ENCODE measurements at regions not wholly inside any gene's neighbourhood (a gene's known extent, or its start where the extent isn't known, plus 50 kb on each side); places are given as distances from the start of the nearest gene placed in this dataset.
"Not testable (repeated sequence)": the region's sequence is repeated elsewhere in the genome, so short reads cannot be mapped to it uniquely, and the experiment has no call there.

DNA sequence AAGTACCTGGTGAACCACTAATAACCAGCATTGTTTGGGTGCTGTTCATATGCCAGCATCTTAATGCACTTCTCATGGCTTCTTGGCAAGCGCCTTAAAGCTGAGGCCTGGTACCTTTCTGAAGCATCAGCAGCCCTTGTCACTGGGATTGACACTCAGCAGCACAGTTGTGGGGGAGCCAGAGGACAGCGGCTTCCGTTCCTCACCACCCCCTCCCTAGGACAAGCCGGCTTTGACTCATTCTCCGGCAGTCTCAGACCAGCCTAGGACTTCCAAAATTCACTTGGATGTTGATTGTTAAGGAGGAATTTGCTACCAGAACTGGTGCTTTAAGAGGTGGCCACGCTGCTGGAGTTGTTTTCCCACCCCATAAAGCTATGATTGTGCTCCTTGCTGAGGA, 64.7 kb upstream of the MTLN start:
- not testable (repeated sequence) for H3K4me1 ChIP-seq; H3K9me3 ChIP-seq (replicated peaks); DNase-seq; H3K27ac ChIP-seq; H3K27me3 ChIP-seq; H3K36me3 ChIP-seq; H3K4me3 ChIP-seq

GRCh38 chr2:110276092-110276491, 63.7 kb upstream of the MTLN start:
- not testable (repeated sequence) for H3K4me1 ChIP-seq; H3K4me3 ChIP-seq; H3K27ac ChIP-seq; DNase-seq; H3K27me3 ChIP-seq; H3K36me3 ChIP-seq; H3K9me3 ChIP-seq (replicated peaks)

DNA sequence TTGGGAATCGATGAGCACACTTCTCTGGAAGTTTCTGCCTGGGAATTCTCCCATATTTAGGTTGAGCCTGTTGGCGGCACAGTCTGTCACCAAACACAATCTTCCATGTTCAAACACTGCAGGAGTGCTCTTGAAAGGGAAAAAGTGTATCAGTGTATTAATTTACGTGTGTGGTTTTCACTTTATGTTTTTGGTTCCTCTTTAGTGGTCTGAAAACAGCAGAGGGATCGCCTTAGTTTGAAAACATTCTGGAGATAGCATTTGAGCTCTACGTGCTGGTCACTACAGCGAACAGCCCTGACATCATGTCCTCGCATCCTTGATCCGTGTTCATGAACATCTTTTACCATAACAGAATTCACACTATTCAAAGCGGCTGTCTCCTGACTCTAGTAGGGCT, 57.3 kb upstream of the MTLN start:
- not testable (repeated sequence) for H3K27me3 ChIP-seq; H3K4me1 ChIP-seq; H3K36me3 ChIP-seq; DNase-seq; H3K27ac ChIP-seq; H3K4me3 ChIP-seq; H3K9me3 ChIP-seq (replicated peaks)

- not testable (repeated sequence) for H3K4me3 ChIP-seq; DNase-seq; H3K27ac ChIP-seq; H3K9me3 ChIP-seq (replicated peaks); H3K27me3 ChIP-seq; H3K4me1 ChIP-seq; H3K36me3 ChIP-seq
These were observed 55.6 kb upstream of the MTLN start for GRCh38 chr2:110267828-110268407.

DNA sequence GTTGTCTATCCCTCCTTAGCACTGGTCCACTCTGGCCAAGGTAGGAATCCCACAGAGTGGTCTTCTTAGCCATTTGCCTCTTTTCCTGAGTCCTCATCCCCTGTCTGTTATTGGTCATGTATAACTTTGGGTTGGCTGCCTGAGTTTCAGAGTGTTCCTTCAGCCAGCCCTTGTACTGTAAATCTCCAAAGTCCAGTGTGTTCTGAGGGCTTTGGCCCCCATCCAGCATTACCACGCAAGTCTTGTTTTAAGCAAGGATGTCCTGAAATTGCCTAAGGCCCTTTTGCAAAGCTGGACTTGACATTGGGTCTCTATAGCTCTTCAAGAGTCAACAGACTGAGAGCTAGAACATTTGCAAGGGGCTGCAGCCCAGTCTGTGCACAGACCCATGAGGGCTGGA, 52.5 kb upstream of the MTLN start:
- H3K27me3 ChIP-seq; H3K27ac ChIP-seq; H3K9me3 ChIP-seq (replicated peaks); H3K36me3 ChIP-seq; DNase-seq; H3K4me1 ChIP-seq; H3K4me3 ChIP-seq: not testable (repeated sequence)

- H3K27me3 ChIP-seq; H3K9me3 ChIP-seq (replicated peaks); DNase-seq; H3K4me1 ChIP-seq; H3K4me3 ChIP-seq; H3K27ac ChIP-seq; H3K36me3 ChIP-seq: not testable (repeated sequence)
These were observed 51.8 kb upstream of the MTLN start for GRCh38 chr2:110264076-110264681.

DNA sequence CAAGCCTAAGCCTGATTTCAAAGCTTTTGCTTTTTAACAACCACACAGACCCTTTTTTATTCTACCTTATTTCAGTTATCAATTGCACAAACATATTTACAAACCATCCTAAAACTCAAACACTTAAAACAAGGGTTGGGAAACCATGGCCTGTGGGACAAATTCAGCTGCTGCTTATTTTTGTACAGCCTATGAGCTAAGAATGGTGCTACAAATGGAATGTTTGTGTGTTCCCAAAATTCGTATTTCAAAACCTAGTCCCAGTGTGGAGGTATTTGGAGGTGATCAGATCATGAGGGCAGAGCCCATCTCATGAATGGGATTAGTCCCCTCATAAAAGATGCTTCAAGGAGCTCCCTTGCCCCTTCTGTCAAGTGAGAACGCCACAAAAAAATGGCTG, 51.1 kb upstream of the MTLN start:
- H3K4me3 ChIP-seq; H3K27ac ChIP-seq; H3K9me3 ChIP-seq (replicated peaks); H3K36me3 ChIP-seq; DNase-seq; H3K4me1 ChIP-seq; H3K27me3 ChIP-seq: not testable (repeated sequence)
